ENCODE measurements at regions not wholly inside any gene's neighbourhood (a gene's known extent, or its start where the extent isn't known, plus 50 kb on each side); places are given as distances from the start of the nearest gene placed in this dataset.

- TF ChIP-seq CTCF (IDR thresholded peaks at IDR 0.05) = no peak
Measured at GRCh38 chr5:130278136-130278535, 373.9 kb downstream of the CHSY3 start.

GRCh38 chr5:130277522-130277921 is 373.3 kb downstream of the CHSY3 start:
- intact Hi-C loops (cut with DNase I) = no loop called here
- Histone ChIP-seq H3K27me3 (no peaks in the 10 kb centered on the region), H3K9me3 (no peaks in the 10 kb centered on the region), H3K9ac (ENCODE audit: low read depth in 2 of 2, low read length in 2 of 2) (no peak overlapping the region), H3K27ac (no peak overlapping the region), H3K4me1 (no peaks in the 10 kb centered on the region), H3K36me3 (no peaks in the 10 kb centered on the region), H3K4me3 (no peak overlapping the region)
- DNase-seq = no peak
- TF ChIP-seq CTCF (IDR thresholded peaks at IDR 0.05) = no peak

More at GRCh38 chr5:130278136-130278535, 373.9 kb downstream of the CHSY3 start:
- no peak overlapping the region for H3K27ac ChIP-seq
- H3K9me3 ChIP-seq = no peaks in the 10 kb centered on the region
- H3K9ac ChIP-seq (ENCODE audit: low read depth in 2 of 2, low read length in 2 of 2) = no peak overlapping the region
- no peak overlapping the region for H3K4me3 ChIP-seq
- no peaks in the 10 kb centered on the region for H3K27me3 ChIP-seq
- intact Hi-C loops (cut with DNase I) = no loop called here
- H3K4me1 ChIP-seq = no peaks in the 10 kb centered on the region
- H3K36me3 ChIP-seq = no peaks in the 10 kb centered on the region
- DNase-seq = no peak

GRCh38 chr5:130277002-130277401 is 372.7 kb downstream of the CHSY3 start:
- TF ChIP-seq CTCF (IDR thresholded peaks at IDR 0.05) = no peak
- Histone ChIP-seq H3K9me3 (no peaks in the 10 kb centered on the region), H3K27ac (no peak overlapping the region), H3K4me3 (no peak overlapping the region), H3K36me3 (no peaks in the 10 kb centered on the region), H3K9ac (ENCODE audit: low read depth in 2 of 2, low read length in 2 of 2) (no peak overlapping the region), H3K27me3 (no peaks in the 10 kb centered on the region), H3K4me1 (no peaks in the 10 kb centered on the region)
- no peak for DNase-seq
- intact Hi-C loops (cut with DNase I) = no loop called here

- H3K27me3 ChIP-seq = no peaks in the 10 kb centered on the region
- H3K36me3 ChIP-seq = no peaks in the 10 kb centered on the region
- H3K9ac ChIP-seq (ENCODE audit: low read depth in 2 of 2, low read length in 2 of 2) = no peak overlapping the region
- H3K4me3 ChIP-seq = no peak overlapping the region
- no peaks in the 10 kb centered on the region for H3K4me1 ChIP-seq
- H3K9me3 ChIP-seq = no peaks in the 10 kb centered on the region
- no peak for DNase-seq
- H3K27ac ChIP-seq = no peak overlapping the region
- TF ChIP-seq CTCF (IDR thresholded peaks at IDR 0.05) = no peak
- intact Hi-C loops (cut with DNase I) = no loop called here
Measured at GRCh38 chr5:130272837-130273236, 368.6 kb downstream of the CHSY3 start.

- H3K27me3 ChIP-seq = no peaks in the 10 kb centered on the region
- H3K27ac ChIP-seq = no peak overlapping the region
- H3K36me3 ChIP-seq = no peaks in the 10 kb centered on the region
- H3K9me3 ChIP-seq = no peaks in the 10 kb centered on the region
- H3K4me1 ChIP-seq = no peaks in the 10 kb centered on the region
- H3K9ac ChIP-seq (ENCODE audit: low read depth in 2 of 2, low read length in 2 of 2) = no peak overlapping the region
- no peak for DNase-seq
- intact Hi-C loops (cut with DNase I) = no loop called here
- TF ChIP-seq CTCF (IDR thresholded peaks at IDR 0.05) = no peak
- H3K4me3 ChIP-seq = no peak overlapping the region
Measured at GRCh38 chr5:130270786-130271185, 366.5 kb downstream of the CHSY3 start.

GRCh38 chr5:130268489-130268888 is 364.2 kb downstream of the CHSY3 start:
- Histone ChIP-seq H3K9ac (ENCODE audit: low read depth in 2 of 2, low read length in 2 of 2) (no peak overlapping the region), H3K27me3 (no peaks in the 10 kb centered on the region), H3K27ac (no peak overlapping the region), H3K4me1 (no peaks in the 10 kb centered on the region), H3K36me3 (no peaks in the 10 kb centered on the region), H3K4me3 (no peak overlapping the region), H3K9me3 (no peaks in the 10 kb centered on the region)
- DNase-seq = no peak
- no peak for TF ChIP-seq CTCF (IDR thresholded peaks at IDR 0.05)
- intact Hi-C loops (cut with DNase I) = no loop called here

Data from colonic mucosa (tissue), 4 donors.